ENCODE measurements at regions not wholly inside any gene's neighbourhood (a gene's known extent, or its start where the extent isn't known, plus 50 kb on each side); places are given as distances from the start of the nearest gene placed in this dataset.

DNA sequence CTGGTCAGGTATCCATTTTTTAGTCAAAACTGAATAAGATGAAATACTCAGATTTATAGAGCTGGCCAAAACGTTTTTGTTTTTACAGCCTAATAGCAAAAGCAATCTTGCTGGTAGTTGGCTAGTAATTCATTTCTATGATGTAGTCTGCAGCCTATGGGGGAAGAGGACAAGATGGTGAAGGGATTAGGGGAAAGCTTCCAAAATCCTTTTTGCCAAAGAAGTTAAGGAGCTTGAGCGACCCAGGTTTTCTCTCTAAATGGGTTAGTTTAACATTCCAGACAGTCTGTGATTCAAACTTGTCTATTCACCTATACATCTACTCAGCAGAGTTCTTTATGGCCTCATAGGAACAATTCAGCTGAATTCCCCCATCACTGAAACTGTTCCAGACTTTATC is 89.8 kb upstream of the SPRY1 start:
- Histone ChIP-seq H3F3A (ENCODE audit: low read length, unreplicated experiment) (no peaks in the 10 kb centered on the region), H3K36me3 (ENCODE audit: low read depth, low read length) (no peaks in the 10 kb centered on the region), H3K79me2 (ENCODE audit: low read length) (no peaks in the 10 kb centered on the region), H3K9me2 (replicated peaks; ENCODE audit: low read length) (no peaks in the 10 kb centered on the region), H2AFZ (ENCODE audit: low read length) (no peak overlapping the region), H4K20me1 (ENCODE audit: low read length) (no peaks in the 10 kb centered on the region), H3K27ac (ENCODE audit: low read length) (no peak overlapping the region), H3K9ac (ENCODE audit: low read length) (no peak overlapping the region), H3K4me3 (ENCODE audit: low read length) (no peak overlapping the region), H3K4me1 (ENCODE audit: insufficient read depth, low read length) (no peaks in the 10 kb centered on the region), H3K9me3 (ENCODE audit: low read length) (no peaks in the 10 kb centered on the region), H3K4me2 (ENCODE audit: low read length) (no peak overlapping the region), H3K27me3 (ENCODE audit: low read length) (no peaks in the 10 kb centered on the region)
- no peak for ATAC-seq
- ChIA-PET POLR2A (ENCODE audit: unreplicated experiment) (no interaction called here), CTCF (no interaction called here)
- TF ChIP-seq EZH2 (IDR thresholded peaks at IDR 0.05; ENCODE audit: low read length, unreplicated experiment): no peak
- no peak for TF ChIP-seq EZH2phosphoT487 (IDR thresholded peaks at IDR 0.05; ENCODE audit: borderline replicate concordance, low read length)
- TF ChIP-seq CTCF (conservative IDR thresholded peaks at IDR 0.05; ENCODE audit: low read depth, low read length): no peak
- intact Hi-C loops (cut with micrococcal nuclease): no loop called here
- no peak for DNase-seq
- BruUV-seq (replicated peaks): no TSS peak

- no peak overlapping the region for H2AFZ ChIP-seq (ENCODE audit: low read length)
- no peak for TF ChIP-seq CTCF (conservative IDR thresholded peaks at IDR 0.05; ENCODE audit: low read depth, low read length)
- no peak for TF ChIP-seq EZH2 (IDR thresholded peaks at IDR 0.05; ENCODE audit: low read length, unreplicated experiment)
- no peak for TF ChIP-seq EZH2phosphoT487 (IDR thresholded peaks at IDR 0.05; ENCODE audit: borderline replicate concordance, low read length)
- DNase-seq: no peak
- intact Hi-C loops (cut with micrococcal nuclease): no loop called here
- no TSS peak for BruUV-seq (replicated peaks)
- H3K27ac ChIP-seq (ENCODE audit: low read length): no peak overlapping the region
- H3K9me3 ChIP-seq (ENCODE audit: low read length): no peaks in the 10 kb centered on the region
- no peak overlapping the region for H3K4me3 ChIP-seq (ENCODE audit: low read length)
- H3K36me3 ChIP-seq (ENCODE audit: low read depth, low read length): no peaks in the 10 kb centered on the region
- H3K9ac ChIP-seq (ENCODE audit: low read length): no peak overlapping the region
- no peak for ATAC-seq
- no peaks in the 10 kb centered on the region for H3F3A ChIP-seq (ENCODE audit: low read length, unreplicated experiment)
- H3K4me1 ChIP-seq (ENCODE audit: insufficient read depth, low read length): no peaks in the 10 kb centered on the region
- no peak overlapping the region for H3K4me2 ChIP-seq (ENCODE audit: low read length)
- H3K27me3 ChIP-seq (ENCODE audit: low read length): no peaks in the 10 kb centered on the region
- H3K79me2 ChIP-seq (ENCODE audit: low read length): no peaks in the 10 kb centered on the region
- H3K9me2 ChIP-seq (replicated peaks; ENCODE audit: low read length): no peaks in the 10 kb centered on the region
- ChIA-PET POLR2A (ENCODE audit: unreplicated experiment) (no interaction called here), CTCF (no interaction called here)
- H4K20me1 ChIP-seq (ENCODE audit: low read length): no peaks in the 10 kb centered on the region
Observed at GRCh38 chr4:123308667-123309066, 87.9 kb upstream of the SPRY1 start.

GRCh38 chr4:123312116-123312515 is 84.5 kb upstream of the SPRY1 start:
- Histone ChIP-seq H4K20me1 (ENCODE audit: low read length) (no peaks in the 10 kb centered on the region), H3K4me3 (ENCODE audit: low read length) (no peak overlapping the region), H3K9ac (ENCODE audit: low read length) (no peak overlapping the region), H3K4me1 (ENCODE audit: insufficient read depth, low read length) (peaks cover 7% of the 10 kb centered on the region; the same call in 1 of the 2 replicates), H3F3A (ENCODE audit: low read length, unreplicated experiment) (no peaks in the 10 kb centered on the region), H3K27ac (ENCODE audit: low read length) (no peak overlapping the region), H3K79me2 (ENCODE audit: low read length) (no peaks in the 10 kb centered on the region), H3K36me3 (ENCODE audit: low read depth, low read length) (no peaks in the 10 kb centered on the region), H2AFZ (ENCODE audit: low read length) (no peak overlapping the region), H3K9me2 (replicated peaks; ENCODE audit: low read length) (no peaks in the 10 kb centered on the region), H3K27me3 (ENCODE audit: low read length) (no peaks in the 10 kb centered on the region), H3K4me2 (ENCODE audit: low read length) (no peak overlapping the region), H3K9me3 (ENCODE audit: low read length) (no peaks in the 10 kb centered on the region)
- ChIA-PET POLR2A (ENCODE audit: unreplicated experiment) (no interaction called here), CTCF (no interaction called here)
- intact Hi-C loops (cut with micrococcal nuclease): no loop called here
- TF ChIP-seq EZH2 (IDR thresholded peaks at IDR 0.05; ENCODE audit: low read length, unreplicated experiment) (no peak), EZH2phosphoT487 (IDR thresholded peaks at IDR 0.05; ENCODE audit: borderline replicate concordance, low read length) (no peak), CTCF (conservative IDR thresholded peaks at IDR 0.05; ENCODE audit: low read depth, low read length) (no peak)
- ATAC-seq (no peak), DNase-seq (no peak)
- no TSS peak for BruUV-seq (replicated peaks)
